Stromal cell of bone marrow (primary cell): ENCODE measurements at regions not wholly inside any gene's neighbourhood (a gene's known extent, or its start where the extent isn't known, plus 50 kb on each side); places are given as distances from the start of the nearest gene placed in this dataset.
"Not testable (repeated sequence)": the region's sequence is repeated elsewhere in the genome, so short reads cannot be mapped to it uniquely, and the experiment has no call there.

ENCODE experiments used
- DNase-seq: peaks from one replicate; pipeline ENCODE4 v3.0.0-alpha.2; 2012; ENCODE audit warnings: low read depth

GRCh38 chr7:87007038-87007437 lies 52.4 kb downstream of the ELAPOR2 start:
- DNase-seq, result no peak

GRCh38 chr7:87004956-87005355 lies 54.5 kb downstream of the ELAPOR2 start:
- no peak for DNase-seq

DNA sequence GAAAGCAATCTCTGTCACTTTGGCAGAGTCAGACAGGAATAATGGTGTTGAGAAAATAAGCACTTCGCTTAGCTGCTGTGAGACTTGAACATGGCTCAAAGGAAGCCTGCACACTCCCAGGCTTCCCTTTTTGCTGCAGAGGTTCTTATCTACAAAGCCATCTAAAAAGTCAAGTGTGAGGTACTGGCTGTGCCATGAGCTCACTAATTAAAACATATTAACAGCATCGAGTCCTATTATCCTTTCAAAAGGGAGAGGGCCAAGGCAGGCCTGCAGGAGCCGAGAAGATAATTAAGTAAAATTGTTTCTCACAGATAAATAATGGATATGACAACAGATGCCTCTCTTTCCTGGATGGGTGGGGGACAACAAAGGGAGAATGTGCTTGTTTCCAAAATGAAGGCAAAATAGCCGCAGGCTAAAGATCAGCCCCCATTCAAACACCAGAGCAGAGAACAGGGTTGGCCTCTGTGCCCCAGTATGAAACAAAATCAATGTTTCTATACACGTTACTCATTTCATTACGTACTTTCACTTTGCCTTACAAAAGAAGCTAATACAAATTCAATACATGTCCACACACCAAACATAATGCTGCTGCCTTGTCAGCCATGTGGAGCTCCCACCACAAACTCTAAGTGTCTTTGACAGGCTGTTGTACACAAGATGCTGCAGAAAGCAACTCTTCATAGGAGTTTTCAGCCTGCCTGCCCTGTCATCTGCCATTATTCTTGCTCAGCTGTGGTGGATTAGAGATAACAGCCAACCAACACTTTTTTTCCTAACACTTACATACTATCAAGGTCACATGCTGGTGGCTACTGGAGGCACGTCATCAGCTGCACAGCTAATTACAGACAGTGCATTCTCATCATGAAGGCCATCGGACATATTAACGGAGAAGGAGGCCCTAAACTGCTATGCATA lies 55.3 kb downstream of the ELAPOR2 start:
- no peak for DNase-seq

- peak; percentile 9 for DNase-seq
Measured at GRCh38 chr7:87001214-87001613, 58.2 kb downstream of the ELAPOR2 start.

DNA sequence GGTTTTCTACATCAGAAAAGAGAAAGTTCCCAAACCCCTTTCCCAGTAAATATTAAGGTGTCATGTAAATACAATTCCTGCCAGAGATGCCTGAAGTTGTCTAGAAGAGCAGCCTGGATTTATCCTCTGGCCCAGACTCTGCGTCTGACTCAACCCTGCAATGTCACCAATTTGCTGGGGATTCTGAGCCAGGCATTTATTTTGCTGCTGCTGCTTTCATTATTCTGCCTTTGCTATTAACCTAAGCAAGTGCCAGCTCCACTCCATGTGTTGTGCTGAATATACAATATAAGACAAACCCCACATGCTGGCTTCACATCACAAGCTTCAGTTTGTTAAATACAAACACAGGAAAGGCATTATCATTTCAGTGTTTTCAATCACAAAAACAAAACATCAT lies 59.1 kb downstream of the ELAPOR2 start:
- DNase-seq, result no peak

GRCh38 chr7:86999750-87000149 lies 59.7 kb downstream of the ELAPOR2 start:
- no peak for DNase-seq

- no peak for DNase-seq
Measured at GRCh38 chr7:86995814-86996213, 63.6 kb downstream of the ELAPOR2 start.

DNA sequence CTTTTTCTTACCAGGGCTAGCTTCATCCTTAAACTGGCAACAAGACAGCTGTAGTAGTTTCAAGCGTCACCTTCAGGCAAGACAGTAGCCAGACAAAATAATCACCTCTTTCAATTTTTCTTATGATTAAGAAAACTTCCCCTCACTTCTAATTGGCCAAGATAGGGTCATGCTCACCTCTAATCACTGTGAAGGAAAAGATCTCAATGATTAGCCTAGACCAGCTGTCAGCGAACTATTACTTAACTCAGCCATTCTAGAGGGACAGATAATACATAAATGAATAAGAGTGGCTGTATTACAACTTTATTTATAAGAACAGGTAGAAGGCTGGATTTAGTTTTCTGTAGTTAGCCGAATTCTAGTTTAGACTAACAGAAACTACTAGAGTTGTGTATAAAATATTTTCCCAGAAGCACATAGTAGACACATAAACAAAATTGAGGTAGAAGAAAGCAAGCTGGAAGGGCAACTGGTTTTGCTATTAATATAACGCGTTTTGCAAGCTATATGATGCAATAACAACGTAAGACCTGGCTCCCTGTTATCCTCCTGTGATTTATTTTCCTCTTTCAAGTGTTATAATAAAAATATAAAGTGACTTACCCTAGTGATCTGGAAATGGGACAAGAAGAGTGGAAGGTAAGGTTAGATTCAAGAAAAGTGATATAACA lies 64.3 kb downstream of the ELAPOR2 start:
- no peak for DNase-seq

GRCh38 chr7:86991771-86992191 lies 67.7 kb downstream of the ELAPOR2 start:
- no peak for DNase-seq

DNA sequence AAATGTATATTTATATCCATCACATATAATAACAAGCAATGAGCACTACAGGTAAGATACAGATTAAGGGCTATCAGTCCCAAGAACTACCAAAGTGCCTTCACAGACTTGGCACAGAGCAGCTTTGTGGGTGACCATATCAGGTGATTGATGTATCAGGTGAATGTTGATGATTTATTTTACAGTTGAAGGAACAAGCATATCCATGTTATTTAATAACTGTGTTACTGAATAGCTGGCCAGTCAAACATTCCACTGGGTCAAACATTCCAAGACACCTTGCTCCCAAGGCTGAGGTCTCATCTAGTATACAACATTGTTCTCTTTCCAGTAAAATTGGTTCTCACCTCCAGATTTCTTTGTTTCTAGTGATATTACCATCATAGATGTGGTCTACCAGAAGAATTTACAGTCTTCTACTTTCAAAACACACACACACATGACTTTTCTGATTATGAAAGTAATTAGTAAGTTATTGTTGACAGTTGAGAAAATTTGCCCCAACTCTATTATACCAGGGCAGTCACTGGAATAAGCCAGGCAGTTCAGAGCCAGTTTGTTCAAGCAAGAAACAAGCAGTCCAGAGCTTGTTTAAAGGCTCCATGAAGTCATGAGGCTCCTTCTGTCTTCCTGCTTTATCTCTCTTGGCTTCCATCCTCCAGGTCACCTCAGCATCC lies 68.2 kb downstream of the ELAPOR2 start:
- DNase-seq, result no peak

GRCh38 chr7:86989407-86989806 lies 70.0 kb downstream of the ELAPOR2 start:
- no peak for DNase-seq

DNA sequence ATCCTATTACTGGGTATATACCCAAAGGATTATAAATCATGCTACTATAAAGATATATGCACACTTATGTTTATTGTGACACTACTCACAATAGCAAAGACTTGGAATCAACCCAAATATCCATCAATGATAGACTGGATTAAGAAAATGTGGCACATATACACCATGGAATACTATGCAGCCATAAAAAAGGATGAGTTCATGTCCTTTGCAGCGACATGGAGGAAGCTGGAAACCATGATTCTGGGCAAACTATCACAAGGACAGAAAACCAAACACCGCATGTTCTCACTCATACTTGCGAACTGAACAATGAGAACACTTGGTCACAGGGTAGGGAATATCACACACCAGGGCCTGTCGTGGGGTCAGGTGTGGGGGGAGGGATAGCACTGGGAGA lies 71.6 kb downstream of the ELAPOR2 start:
- DNase-seq, result not testable (repeated sequence)

GRCh38 chr7:86987358-86987757 lies 72.1 kb downstream of the ELAPOR2 start:
- DNase-seq, result not testable (repeated sequence)

DNA sequence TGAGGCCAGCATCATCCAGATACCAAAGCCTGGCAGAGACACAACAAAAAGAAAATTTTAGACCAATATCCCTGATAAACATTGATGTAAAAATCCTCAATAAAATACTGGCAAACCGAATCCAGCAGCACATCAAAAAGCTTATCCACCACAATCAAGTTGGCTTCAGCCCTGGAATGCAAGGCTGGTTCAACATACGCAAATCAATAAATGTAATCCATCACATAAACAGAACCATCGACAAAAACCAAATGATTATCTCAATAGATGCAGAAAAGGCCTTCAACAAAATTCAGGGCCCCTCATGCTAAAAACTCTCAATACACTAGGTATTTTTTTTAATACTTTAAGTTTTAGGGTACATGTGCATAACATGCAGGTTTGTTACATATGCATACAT lies 74.1 kb downstream of the ELAPOR2 start:
- DNase-seq, result not testable (repeated sequence)

DNA sequence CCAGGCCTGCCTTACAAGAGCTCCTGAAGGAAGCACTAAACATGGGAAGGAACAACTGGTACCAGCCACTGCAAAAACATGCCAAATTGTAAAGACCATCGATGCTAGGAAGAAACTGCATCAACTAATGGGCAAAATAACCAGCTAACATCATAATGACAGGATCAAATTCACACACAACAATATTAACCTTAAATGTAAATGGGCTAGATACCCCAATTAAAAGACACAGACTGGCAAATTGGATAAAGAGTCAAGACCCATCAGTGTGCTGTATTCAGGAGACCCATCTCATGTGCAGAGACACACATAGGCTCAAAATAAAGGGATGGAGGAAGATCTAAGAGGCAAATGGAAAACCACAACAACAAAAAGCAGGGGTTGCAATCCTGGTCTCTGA lies 75.8 kb downstream of the ELAPOR2 start:
- not testable (repeated sequence) for DNase-seq

DNA sequence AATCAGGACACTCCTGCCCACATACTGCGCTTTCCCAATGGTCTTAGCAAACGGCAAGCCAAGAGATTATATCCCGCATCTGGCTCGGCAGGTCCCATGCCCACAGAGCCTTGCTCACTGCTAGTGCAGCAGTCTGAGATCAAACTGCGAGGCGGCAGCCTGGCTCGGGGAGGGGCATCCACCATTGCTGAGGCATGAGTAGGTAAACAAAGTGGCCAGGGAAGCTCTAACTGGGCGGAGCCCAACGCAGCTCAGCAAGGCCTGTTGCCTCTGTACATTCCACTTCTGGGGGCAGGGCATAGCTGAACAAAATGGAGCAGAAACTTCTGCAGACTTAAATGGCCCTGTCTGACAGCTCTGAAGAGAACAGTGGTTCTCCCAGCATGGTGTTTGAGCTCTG lies 77.5 kb downstream of the ELAPOR2 start:
- not testable (repeated sequence) for DNase-seq

DNA sequence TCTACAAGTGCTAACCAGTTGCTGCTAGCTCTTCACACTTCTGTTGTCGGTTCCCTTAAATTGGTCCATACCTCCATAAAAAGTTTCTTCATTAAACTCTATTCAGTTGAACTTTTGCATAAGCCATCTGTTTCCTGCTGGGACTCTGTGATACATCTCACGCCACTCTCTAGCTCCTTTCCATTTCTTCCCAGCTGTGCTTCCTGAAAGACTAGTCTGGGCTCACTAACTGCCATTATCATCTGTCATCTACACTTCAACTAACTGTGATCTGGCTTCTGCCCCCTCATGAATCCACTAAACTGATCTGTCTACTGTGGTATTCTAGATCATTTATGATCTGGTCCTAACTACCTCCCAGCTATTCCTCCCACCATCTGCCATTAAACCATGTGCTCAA lies 78.3 kb downstream of the ELAPOR2 start:
- DNase-seq, result no peak

- DNase-seq, result no peak
Measured at GRCh38 chr7:86980223-86980622, 79.2 kb downstream of the ELAPOR2 start.

DNA sequence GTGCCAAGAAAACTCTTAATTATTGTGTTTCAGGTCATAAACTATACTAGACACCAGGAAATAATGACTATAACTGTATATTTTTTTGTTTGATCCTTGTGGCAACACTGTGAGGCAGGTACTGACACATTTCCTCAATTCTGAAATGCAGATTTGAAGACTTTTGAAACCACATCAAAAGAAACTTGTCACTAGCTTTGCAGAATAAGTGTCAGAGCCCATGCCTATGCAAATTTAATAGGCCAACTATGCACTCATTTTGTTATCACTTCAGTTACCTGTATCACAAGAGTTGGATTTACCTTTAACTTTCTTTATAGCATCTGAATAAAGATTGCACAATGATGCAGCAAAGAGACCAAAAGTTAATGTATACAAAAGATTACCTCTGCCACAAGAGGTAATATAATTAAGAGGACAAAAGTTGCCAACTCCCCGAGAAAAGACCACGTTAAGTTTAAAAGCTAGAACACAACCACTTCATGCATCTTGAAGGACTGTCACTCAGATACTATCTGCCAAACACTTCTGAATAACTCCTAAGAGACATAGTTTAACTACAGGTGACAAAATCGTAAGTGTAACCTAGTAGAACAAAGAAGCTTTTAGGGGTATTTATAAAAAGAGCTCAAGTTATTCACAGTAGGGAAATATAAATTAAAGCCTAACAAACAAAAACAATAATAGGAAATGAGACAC lies 80.5 kb downstream of the ELAPOR2 start:
- no peak for DNase-seq

DNA sequence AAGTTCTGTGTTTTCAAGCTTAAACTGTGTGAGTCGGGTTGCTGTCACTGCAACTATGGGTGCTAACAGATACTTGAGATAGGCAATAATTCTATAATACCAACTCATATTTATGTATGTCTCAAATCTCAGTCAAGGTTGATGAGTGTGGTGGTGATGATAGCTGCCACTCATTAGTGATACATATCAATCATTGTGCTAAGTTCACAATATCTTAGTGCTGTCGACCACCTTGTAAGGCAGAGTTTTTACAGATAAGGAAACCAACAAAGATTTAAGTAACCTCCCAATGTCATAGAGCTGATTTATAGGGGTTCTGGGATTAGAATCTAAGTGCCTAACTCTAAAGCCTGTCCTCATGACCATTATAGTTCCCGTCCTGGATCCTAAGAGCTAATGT lies 82.5 kb downstream of the ELAPOR2 start:
- DNase-seq, result no peak

- no peak for DNase-seq
Measured at GRCh38 chr7:86975914-86976313, 83.5 kb downstream of the ELAPOR2 start.

GRCh38 chr7:86975449-86975848 lies 84.0 kb downstream of the ELAPOR2 start:
- no peak for DNase-seq
